HTR-8/SVneo (cell line): ENCODE measurements at regions not wholly inside any gene's neighbourhood (a gene's known extent, or its start where the extent isn't known, plus 50 kb on each side); places are given as distances from the start of the nearest gene placed in this dataset.
A peak's percentile ranks its signal among the peaks of the same experiment; 100 is the strongest.
"Not testable (repeated sequence)": the region's sequence is repeated elsewhere in the genome, so short reads cannot be mapped to it uniquely, and the experiment has no call there.

Experiments
- DNase-seq: peaks from one replicate; pipeline ENCODE4 v3.0.0; 2011; ENCODE audit warnings: low spot score, mixed read lengths; ENCODE audit not compliant: insufficient read length
- FAIRE-seq: peaks from 2 replicates; lab custom pipeline; 2011; peaks lifted over from hg19 to GRCh38; lab: Jason Lieb, UNC

- no peak for DNase-seq
- FAIRE-seq: no peak
Measured at GRCh38 chr2:228378696-228379425, 197.4 kb upstream of the SPHKAP start.

GRCh38 chr2:228378233-228378632, 196.7 kb upstream of the SPHKAP start:
- FAIRE-seq (no peak), DNase-seq (no peak)

GRCh38 chr2:228377533-228377932, 196.0 kb upstream of the SPHKAP start:
- no peak for FAIRE-seq
- no peak for DNase-seq

- FAIRE-seq (no peak), DNase-seq (no peak)
Measured at GRCh38 chr2:228374741-228375140, 193.3 kb upstream of the SPHKAP start.

- DNase-seq (no peak), FAIRE-seq (no peak)
Measured at GRCh38 chr2:228373191-228373590, 191.7 kb upstream of the SPHKAP start.

GRCh38 chr2:228372212-228372611, 190.7 kb upstream of the SPHKAP start:
- no peak for DNase-seq
- FAIRE-seq: no peak

GRCh38 chr2:228369400-228370031, 188.0 kb upstream of the SPHKAP start:
- no peak for DNase-seq
- FAIRE-seq: no peak

GRCh38 chr2:228367356-228367755, 185.9 kb upstream of the SPHKAP start:
- FAIRE-seq (no peak), DNase-seq (no peak)

GRCh38 chr2:228359473-228359872, 178.0 kb upstream of the SPHKAP start:
- DNase-seq (no peak), FAIRE-seq (no peak)

- DNase-seq (no peak), FAIRE-seq (no peak)
Measured at GRCh38 chr2:228355897-228356296, 174.4 kb upstream of the SPHKAP start.

GRCh38 chr2:228352980-228353379, 171.5 kb upstream of the SPHKAP start:
- FAIRE-seq, DNase-seq: not testable (repeated sequence)

GRCh38 chr2:228352048-228352447, 170.6 kb upstream of the SPHKAP start:
- FAIRE-seq (no peak), DNase-seq (no peak)

GRCh38 chr2:228348516-228349064, 167.1 kb upstream of the SPHKAP start:
- FAIRE-seq (no peak), DNase-seq (no peak)

- DNase-seq: no peak
- no peak for FAIRE-seq
Measured at GRCh38 chr2:228344531-228344930, 163.0 kb upstream of the SPHKAP start.

- DNase-seq: no peak
- no peak for FAIRE-seq
Measured at GRCh38 chr2:228339525-228339924, 158.0 kb upstream of the SPHKAP start.

GRCh38 chr2:228334180-228334579, 152.7 kb upstream of the SPHKAP start:
- DNase-seq: no peak
- FAIRE-seq: no peak

GRCh38 chr2:228329282-228329681, 147.8 kb upstream of the SPHKAP start:
- FAIRE-seq: no peak
- no peak for DNase-seq

- FAIRE-seq (no peak), DNase-seq (no peak)
Measured at GRCh38 chr2:228321015-228321414, 139.5 kb upstream of the SPHKAP start.

GRCh38 chr2:228318218-228318617, 136.7 kb upstream of the SPHKAP start:
- DNase-seq (peak; percentile 23), FAIRE-seq (no peak)

- no peak for FAIRE-seq
Measured at GRCh38 chr2:228312172-228312571, 130.7 kb upstream of the SPHKAP start.

GRCh38 chr2:228303960-228304359, 122.5 kb upstream of the SPHKAP start:
- FAIRE-seq (no peak), DNase-seq (no peak)

More at GRCh38 chr2:228312172-228312571, 130.7 kb upstream of the SPHKAP start:
- DNase-seq: no peak
